Right cardiac atrium (tissue), 5 donors: ENCODE measurements at regions not wholly inside any gene's neighbourhood (a gene's known extent, or its start where the extent isn't known, plus 50 kb on each side); places are given as distances from the start of the nearest gene placed in this dataset.

Experiments
- ATAC-seq, 2 donors: fragments of 200-7000 bp; cut with Tn5 transposase; one replicate each; pipeline versions ENCODE4 v1.8.0 to v1.9.1; 2020; ENCODE audit warnings: moderate library complexity in 2 of 2, mild to moderate bottlenecking in 1 of 2
- DNase-seq, 3 donors: peaks; one replicate each; pipeline ENCODE4 v3.0.0-alpha.2; 2020
- H3K27ac ChIP-seq: one replicate; pipeline ENCODE4 v1.5.1; 2013; ENCODE audit warnings: mild to moderate bottlenecking, low read length, control low read depth, moderate library complexity
- H3K27me3 ChIP-seq: one replicate; pipeline ENCODE4 v1.6.1; 2013; ENCODE audit not compliant: control insufficient read depth, insufficient read depth
- H3K4me1 ChIP-seq: one replicate; pipeline ENCODE4 v1.6.1; 2013; ENCODE audit warnings: low read length; ENCODE audit not compliant: control insufficient read depth, insufficient read depth
- H3K4me3 ChIP-seq: one replicate; pipeline ENCODE4 v1.5.1; 2013; ENCODE audit warnings: low read length, control low read depth
- H3K9me3 ChIP-seq: one replicate; pipeline ENCODE4 v1.6.1; 2013; ENCODE audit warnings: low read length; ENCODE audit not compliant: control insufficient read depth
- WGBS: extraction: QIAGEN DNeasy Blood & Tissue Kit; methylation state at CpG from one replicate; pipeline ENCODE4 v1.1.7; 2013; 5-methylcytosine and 5-hydroxymethylcytosine counted together
- intact Hi-C, 4 donors: fragments of 100-400 bp; cut with DNase I; formaldehyde crosslinking; loops; one replicate each; pipeline versions ENCODE4 v1.11.0 to v1.14.0; 2022 to 2023
- donor health status: healthy with polysubstance abuse.
- donor health status: DM: no; HTN: yes; CAD: no.
- donor health status: DM: no; HTN: no; CAD: no.
- donor health status: DM: no; HTN: yes; CAD: no; lungs with severe emphysema.
- donor health status: DM: yes; HTN: yes; CAD: no.

DNA sequence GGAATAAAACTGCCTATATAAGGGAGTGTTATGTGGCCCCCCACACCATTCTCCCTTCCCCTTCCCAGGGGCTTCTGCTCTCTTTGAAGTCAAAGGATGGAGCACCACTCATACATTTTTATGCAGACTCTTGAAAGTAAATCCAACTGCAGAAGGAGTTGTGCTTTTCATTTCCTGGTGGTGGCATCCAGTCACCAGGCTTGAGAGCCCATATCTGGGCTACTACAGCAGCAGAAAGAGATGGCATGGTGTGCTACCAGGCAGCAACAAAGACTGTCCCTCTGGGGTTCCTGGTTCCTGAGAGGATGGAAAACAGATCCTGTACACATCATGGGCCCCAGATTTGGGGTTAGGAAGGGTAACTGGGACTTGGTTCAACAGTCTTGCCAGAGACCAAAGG lies 226.4 kb downstream of the CLIC5 start:
- Histone ChIP-seq H3K4me1 (no peaks in the 10 kb centered on the region), H3K4me3 (no peak overlapping the region), H3K9me3 (no peaks in the 10 kb centered on the region), H3K27me3 (no peaks in the 10 kb centered on the region), H3K27ac (no peak overlapping the region)
- intact Hi-C loops: no loop called here
- DNase-seq (no peak), ATAC-seq (no peak)

DNA sequence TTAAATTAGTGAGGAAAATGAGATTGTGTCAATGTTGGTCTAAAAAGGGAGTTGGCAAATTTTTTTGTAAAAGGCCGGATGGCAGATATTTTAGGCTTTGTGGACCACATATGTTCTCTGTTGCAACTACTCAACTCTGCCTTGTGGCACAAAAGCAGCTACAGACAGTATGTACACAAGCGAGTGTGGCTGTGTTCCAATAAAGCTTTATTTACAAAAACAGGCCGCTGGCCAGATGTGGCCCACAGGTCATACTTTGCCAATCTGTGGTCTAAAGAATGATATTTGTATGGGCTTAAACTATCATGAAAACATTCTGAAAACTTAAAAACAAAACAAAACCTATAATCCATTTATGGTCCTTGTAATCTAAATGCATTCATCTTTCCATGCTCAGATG lies 228.3 kb downstream of the CLIC5 start:
- DNase-seq (no peak), ATAC-seq (no peak)
- Histone ChIP-seq H3K27me3 (no peaks in the 10 kb centered on the region), H3K27ac (no peak overlapping the region), H3K4me1 (no peaks in the 10 kb centered on the region), H3K4me3 (no peak overlapping the region), H3K9me3 (no peaks in the 10 kb centered on the region)
- intact Hi-C loops: no loop called here
- 90% methylated on average over 3 of the region's 3 CpGs for WGBS

DNA sequence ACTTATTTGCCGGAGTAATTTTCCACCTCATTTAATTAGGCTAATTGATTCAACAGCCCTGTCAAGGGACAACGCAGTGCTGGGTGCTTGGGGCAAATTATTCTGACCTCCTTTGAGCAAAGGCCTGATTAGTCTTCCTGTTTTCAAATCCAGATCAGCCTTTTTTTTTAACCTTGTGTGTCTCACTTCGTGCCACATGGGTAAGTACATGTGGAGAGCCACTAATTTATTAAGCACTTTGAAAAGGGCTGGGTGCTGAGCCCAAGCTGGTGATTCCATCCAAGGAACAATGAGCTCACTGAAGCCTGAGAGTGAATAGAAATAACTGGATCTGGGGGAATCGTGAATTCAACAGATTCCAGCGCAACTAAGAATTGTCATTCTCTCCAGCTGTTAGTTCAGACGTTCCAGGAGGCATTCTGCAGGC lies 229.3 kb downstream of the CLIC5 start:
- Histone ChIP-seq H3K27ac (no peak overlapping the region), H3K27me3 (no peaks in the 10 kb centered on the region), H3K9me3 (no peaks in the 10 kb centered on the region), H3K4me3 (no peak overlapping the region), H3K4me1 (no peaks in the 10 kb centered on the region)
- 64% methylated on average over 6 of the region's 6 CpGs for WGBS
- ATAC-seq: no peak
- intact Hi-C loops: no loop called here
- no peak for DNase-seq

DNA sequence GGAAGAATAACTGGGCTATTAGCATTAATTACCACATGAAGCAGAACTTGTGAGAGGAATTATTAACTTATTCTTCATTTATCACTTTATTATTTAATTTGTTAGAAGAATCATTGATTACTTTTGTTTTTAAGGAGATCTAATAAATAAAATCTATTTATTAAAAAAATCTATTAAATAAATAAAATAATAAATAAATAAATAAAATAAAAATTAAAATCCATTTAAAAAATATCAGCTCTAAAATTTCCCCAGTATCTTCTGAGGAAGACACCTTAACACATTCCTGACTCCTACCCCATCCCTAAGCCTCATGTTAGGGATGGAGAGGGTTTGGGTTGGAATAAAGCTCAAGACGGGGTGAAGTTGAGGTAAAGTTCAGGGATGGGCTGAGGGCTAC lies 231.4 kb downstream of the CLIC5 start:
- H3K4me1 ChIP-seq: no peaks in the 10 kb centered on the region
- no peaks in the 10 kb centered on the region for H3K27me3 ChIP-seq
- WGBS: 91% methylated on average over 1 of the region's 1 CpG
- intact Hi-C loops: no loop called here
- H3K9me3 ChIP-seq: no peaks in the 10 kb centered on the region
- ATAC-seq (no peak), DNase-seq (no peak)
- no peak overlapping the region for H3K27ac ChIP-seq
- H3K4me3 ChIP-seq: no peak overlapping the region

DNA sequence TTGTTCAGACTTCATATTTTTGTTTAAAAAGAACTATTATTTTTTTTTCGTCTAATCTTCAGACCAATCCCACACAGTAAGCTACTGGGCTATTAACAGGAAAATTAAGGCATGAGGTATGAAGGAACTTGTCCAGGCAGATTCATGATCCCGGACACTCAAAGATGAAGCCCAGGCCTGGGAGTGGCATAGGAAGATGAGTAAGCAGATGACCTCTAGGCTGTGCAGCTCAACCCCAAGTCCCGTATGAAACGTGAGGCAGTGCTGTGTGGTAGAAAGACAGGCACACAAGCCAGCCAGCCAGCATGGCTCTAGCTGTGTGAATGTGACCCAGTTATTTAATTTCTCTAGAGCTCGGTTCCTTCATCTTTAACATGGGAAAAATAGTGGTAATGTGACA lies 231.9 kb downstream of the CLIC5 start:
- intact Hi-C loops: no loop called here
- DNase-seq (no peak), ATAC-seq (no peak)
- Histone ChIP-seq H3K4me1 (no peaks in the 10 kb centered on the region), H3K4me3 (no peak overlapping the region), H3K27me3 (no peaks in the 10 kb centered on the region), H3K9me3 (no peaks in the 10 kb centered on the region), H3K27ac (no peak overlapping the region)
- 80% methylated on average over 5 of the region's 5 CpGs for WGBS

DNA sequence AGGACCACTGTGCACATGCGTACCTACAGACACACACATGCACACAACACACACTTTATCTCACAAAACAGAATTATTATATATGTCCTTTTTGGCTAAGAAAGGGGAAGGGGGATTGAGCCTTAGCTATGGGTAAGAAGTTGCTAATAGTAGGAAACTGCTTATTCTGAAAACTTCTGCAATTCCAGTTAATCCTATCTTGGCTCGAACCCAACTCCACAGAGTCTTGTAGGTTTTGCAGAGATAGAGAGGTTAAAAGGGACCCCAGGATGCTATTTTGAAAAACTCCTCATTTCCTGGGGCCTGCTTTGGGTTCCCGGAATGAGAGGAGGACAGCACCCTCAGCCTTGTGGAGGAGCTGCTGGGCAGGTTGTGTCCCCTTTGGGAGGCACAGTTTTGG lies 233.8 kb downstream of the CLIC5 start:
- WGBS: 84% methylated on average over 3 of the region's 3 CpGs
- no peaks in the 10 kb centered on the region for H3K4me1 ChIP-seq
- no peak overlapping the region for H3K27ac ChIP-seq
- H3K27me3 ChIP-seq: no peaks in the 10 kb centered on the region
- no peak overlapping the region for H3K4me3 ChIP-seq
- ATAC-seq: no peak
- no peak for DNase-seq
- no peaks in the 10 kb centered on the region for H3K9me3 ChIP-seq
- intact Hi-C loops: no loop called here

DNA sequence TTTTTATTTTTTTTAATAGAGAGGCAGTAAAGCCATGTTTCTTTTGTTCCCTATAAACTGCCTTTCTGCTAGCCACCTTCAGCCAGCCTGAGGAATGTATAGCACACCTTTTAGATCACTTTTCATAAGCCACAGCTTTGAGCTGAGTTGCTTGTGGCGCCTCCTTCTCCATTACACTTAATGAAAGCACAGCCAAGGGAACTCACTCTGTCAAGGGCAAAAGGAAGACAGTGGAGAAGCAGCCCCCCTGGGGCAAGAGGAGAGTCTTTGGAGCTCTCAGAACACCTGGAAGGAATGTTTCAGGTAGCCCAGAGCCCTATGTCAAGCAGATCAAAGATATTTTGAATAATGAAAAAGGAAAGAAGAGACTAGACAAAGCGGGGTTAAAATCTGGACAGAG lies 235.1 kb downstream of the CLIC5 start:
- Histone ChIP-seq H3K27me3 (no peaks in the 10 kb centered on the region), H3K27ac (no peak overlapping the region), H3K4me3 (no peak overlapping the region), H3K9me3 (no peaks in the 10 kb centered on the region), H3K4me1 (no peaks in the 10 kb centered on the region)
- intact Hi-C loops: no loop called here
- DNase-seq (no peak), ATAC-seq (no peak)
- WGBS: 94% methylated on average over 2 of the region's 2 CpGs

DNA sequence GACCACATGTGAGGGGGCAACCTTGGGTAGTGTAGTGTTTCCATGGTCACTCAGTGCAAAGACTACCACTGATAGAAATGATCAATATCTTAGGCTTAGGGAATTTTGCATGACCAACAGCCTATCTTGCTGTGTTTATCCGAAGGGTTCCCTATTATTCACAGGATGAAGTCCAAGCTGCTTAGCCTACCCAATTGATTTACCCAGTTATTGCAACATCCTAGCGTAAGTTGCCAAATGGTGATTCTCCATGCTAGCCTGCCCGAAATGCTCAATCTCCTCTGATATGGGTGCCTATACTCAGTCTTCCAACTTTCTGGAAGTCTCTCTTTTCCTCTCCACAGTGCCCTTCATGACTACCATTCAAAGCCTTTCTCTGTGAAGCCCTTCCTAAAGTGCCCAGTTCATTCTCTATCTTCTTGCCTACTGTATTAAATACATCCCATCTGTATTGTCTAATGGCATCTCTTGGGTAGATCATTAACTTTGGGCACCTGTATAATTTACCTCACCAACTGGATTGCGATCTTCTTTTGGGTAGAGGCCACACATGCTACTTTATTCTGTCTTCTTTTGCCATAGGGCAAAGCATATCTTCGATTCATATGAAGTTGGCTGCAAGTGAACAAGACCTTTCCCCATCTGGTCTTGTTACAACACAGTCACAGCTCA lies 240.5 kb downstream of the CLIC5 start:
- H3K27ac ChIP-seq: no peak overlapping the region
- DNase-seq (no peak), ATAC-seq (no peak)
- intact Hi-C loops: no loop called here
- H3K9me3 ChIP-seq: no peaks in the 10 kb centered on the region
- H3K4me1 ChIP-seq: no peaks in the 10 kb centered on the region
- H3K27me3 ChIP-seq: no peaks in the 10 kb centered on the region
- H3K4me3 ChIP-seq: no peak overlapping the region
- WGBS: 79% methylated on average over 5 of the region's 5 CpGs

DNA sequence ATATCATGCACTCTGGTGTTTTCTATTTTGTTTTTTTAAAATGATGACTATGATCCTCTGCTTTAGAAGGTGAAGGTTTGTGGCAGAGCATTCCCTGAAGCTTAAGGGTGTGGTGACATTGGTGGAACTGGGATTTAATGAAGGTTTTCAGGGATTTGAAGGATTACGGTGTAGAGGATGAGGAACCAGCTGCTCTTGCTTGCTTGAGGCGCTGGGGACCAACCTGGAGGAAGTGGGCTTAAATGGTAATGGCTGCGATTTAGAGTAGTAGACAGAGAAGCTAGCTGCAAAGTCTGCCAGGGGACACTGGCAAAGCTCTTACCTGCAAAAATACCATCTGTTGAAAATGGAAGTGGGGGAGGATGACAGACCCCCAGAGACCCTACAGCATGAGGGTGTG lies 241.8 kb downstream of the CLIC5 start:
- H3K9me3 ChIP-seq: no peaks in the 10 kb centered on the region
- no peak overlapping the region for H3K4me3 ChIP-seq
- H3K27ac ChIP-seq: no peak overlapping the region
- H3K27me3 ChIP-seq: no peaks in the 10 kb centered on the region
- H3K4me1 ChIP-seq: no peaks in the 10 kb centered on the region
- intact Hi-C loops: no loop called here
- WGBS: 84% methylated on average over 3 of the region's 3 CpGs
- no peak for ATAC-seq
- DNase-seq: no peak

DNA sequence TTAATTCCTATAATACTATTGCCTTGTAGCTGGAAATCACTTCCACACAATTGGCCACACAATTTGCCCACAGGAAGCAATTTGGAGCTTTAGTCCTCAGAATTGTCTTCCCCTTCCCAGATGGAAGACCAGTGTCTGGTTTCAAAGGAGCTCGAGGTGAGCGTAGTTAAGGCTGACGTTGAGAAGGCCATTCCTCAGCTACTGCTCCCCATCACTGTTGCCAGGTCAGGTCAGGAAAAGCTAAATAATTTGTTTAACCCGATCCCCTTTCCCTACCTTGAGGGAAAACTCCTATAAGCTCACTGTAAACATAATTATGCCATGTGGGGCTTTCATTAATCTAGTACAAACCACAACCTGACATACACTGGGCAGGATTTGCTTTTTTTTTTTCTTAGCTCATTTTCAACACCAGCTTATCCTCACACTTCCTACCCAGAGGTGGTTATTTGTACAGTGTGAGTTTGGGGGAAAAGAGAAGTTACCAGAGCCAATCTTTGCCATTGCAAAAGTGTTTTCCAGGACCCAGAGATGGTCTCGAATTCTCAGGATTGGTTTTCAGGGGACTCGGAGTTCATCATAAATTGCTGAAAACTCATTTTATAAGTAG lies 242.7 kb downstream of the CLIC5 start:
- ATAC-seq: no peak
- intact Hi-C loops: no loop called here
- Histone ChIP-seq H3K27ac (no peak overlapping the region), H3K4me3 (no peak overlapping the region), H3K9me3 (no peaks in the 10 kb centered on the region), H3K27me3 (no peaks in the 10 kb centered on the region), H3K4me1 (no peaks in the 10 kb centered on the region)
- WGBS: 70% methylated on average over 6 of the region's 6 CpGs
- DNase-seq: no peak

DNA sequence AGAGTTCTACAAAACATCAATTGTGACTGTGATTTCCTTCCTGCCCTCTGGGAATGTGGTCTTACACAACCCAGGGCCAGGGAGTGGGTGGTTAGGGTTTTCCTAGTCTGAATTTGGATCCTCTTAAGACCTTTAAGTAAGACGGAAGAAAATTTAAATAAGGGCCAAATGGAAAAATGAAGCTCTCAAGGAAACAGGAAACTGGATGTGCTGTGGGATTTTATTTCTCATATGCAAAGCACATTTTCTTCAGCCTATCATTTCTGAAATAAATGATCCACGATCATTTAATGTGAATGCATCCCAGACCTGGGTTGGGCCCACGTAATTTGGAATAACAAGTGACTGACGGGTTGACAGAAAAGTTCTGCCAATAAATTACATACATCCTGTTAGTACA lies 243.6 kb downstream of the CLIC5 start:
- no peak for ATAC-seq
- intact Hi-C loops: no loop called here
- Histone ChIP-seq H3K27me3 (no peaks in the 10 kb centered on the region), H3K4me3 (no peak overlapping the region), H3K27ac (no peak overlapping the region), H3K4me1 (no peaks in the 10 kb centered on the region), H3K9me3 (no peaks in the 10 kb centered on the region)
- 72% methylated on average over 4 of the region's 4 CpGs for WGBS
- DNase-seq: no peak

DNA sequence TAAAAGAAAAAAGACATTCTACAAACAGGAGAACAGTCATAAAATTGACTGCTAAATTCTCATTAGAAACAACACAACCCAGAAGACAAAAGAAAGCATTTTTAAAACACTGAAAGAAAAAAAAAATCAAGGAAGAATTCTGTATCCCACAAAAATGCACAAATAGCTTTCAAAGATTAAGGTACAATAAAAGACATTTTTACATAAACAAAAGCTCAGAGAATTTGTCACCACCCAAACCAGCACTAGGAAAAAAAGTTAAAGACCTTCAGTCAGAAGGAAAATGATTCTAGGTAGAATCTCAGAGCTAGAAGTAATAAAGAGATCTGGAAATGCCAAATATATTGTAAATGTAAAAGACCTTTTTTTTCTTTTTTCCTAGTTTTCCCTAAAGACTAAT lies 252.4 kb downstream of the CLIC5 start:
- DNase-seq (no peak), ATAC-seq (no peak)
- H3K4me1 ChIP-seq: no peaks in the 10 kb centered on the region
- H3K9me3 ChIP-seq: no peaks in the 10 kb centered on the region
- H3K27me3 ChIP-seq: no peaks in the 10 kb centered on the region
- no peak overlapping the region for H3K4me3 ChIP-seq
- intact Hi-C loops: no loop called here
- no peak overlapping the region for H3K27ac ChIP-seq
